Posterior vena cava (tissue), 2 donors: ENCODE measurements at regions not wholly inside any gene's neighbourhood (a gene's known extent, or its start where the extent isn't known, plus 50 kb on each side); places are given as distances from the start of the nearest gene placed in this dataset.
A peak's percentile ranks its signal among the peaks of the same experiment; 100 is the strongest.

Experiments
- DNase-seq: peaks from one replicate; pipeline ENCODE4 v3.0.0-alpha.2; 2020; ENCODE audit warnings: low spot score
- intact Hi-C, 2 donors: fragments of 100-400 bp; cut with DNase I; formaldehyde crosslinking; loops; one replicate each; pipeline versions ENCODE4 v1.14.1 to v1.14.2; 2022 to 2023
- donor health status: DM: yes; HTN: yes; CAD: no.
- donor health status: DM: yes; HTN: yes; CAD: no.

DNA sequence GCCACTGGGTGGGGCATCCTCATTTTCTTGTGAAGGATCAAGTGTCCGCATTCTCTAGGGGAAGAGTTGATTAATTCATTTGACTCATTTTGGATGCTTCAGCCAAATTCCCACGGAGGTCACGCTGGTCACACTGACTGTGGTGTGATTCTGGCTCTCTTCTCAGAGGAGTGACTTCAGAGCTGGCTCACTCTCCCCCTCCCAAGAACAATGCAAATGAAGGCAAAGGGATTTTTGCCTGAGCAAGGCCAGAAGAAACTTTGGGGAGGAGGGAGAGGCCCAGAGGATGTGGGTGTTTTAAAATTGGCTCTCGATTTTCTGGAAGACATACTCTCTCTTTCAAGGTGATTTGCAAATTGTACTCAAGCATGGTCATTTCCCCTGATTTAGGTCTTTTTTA is 51.1 kb upstream of the LMO2 start:
- peak; percentile 91 for DNase-seq
- intact Hi-C loops = no loop called here

- intact Hi-C loops = no loop called here
- no peak for DNase-seq
Observed at GRCh38 chr11:33941637-33942160, 49.8 kb upstream of the LMO2 start.
